PC-3 (cell line): ENCODE measurements at regions not wholly inside any gene's neighbourhood (a gene's known extent, or its start where the extent isn't known, plus 50 kb on each side); places are given as distances from the start of the nearest gene placed in this dataset.

Source experiments
- CTCF ChIP-seq: fragments of 300-600 bp; sonication (generic); conservative IDR thresholded peaks from 2 replicates; pipeline ENCODE4 v1.5.1; 2017; ENCODE audit warnings: antibody characterized with exemption, low read depth, mild to moderate bottlenecking, low read length
- EZH2 ChIP-seq: fragments of 300-600 bp; sonication (generic); IDR thresholded peaks from one replicate; pipeline ENCODE4 v1.6.1; 2017; ENCODE audit warnings: antibody characterized with exemption, mild to moderate bottlenecking, low read length; ENCODE audit not compliant: unreplicated experiment

DNA sequence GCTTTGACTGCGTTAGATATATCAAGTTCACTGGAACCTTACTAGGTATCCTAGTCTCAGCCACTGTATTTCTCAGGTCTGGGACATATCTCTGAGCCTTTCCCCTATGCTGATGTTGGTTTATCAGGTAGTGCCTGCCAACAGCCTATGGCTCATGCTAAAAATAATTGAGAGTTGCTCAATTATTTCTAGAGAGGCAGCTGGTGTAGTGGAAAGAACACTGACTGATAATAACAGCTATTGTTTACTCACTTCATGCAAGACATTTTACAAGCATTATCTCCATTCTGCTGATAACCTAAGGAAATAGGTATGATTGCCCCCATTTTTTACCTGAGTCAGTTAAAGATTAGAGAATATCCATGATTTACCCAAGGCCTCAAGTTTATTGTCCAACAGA, 231.4 kb downstream of the LRRN1 start:
- no peak for TF ChIP-seq CTCF
- no peak for TF ChIP-seq EZH2
